C4-2B (cell line): ENCODE measurements at regions not wholly inside any gene's neighbourhood (a gene's known extent, or its start where the extent isn't known, plus 50 kb on each side); places are given as distances from the start of the nearest gene placed in this dataset.

Experiments
- ZFX ChIP-seq: fragments of 450-650 bp; IDR thresholded peaks from 2 replicates; pipeline ENCODE4 v1.6.1; 2017
- TF ChIP-seq, protein P1 (sequence below): fragments of 450-650 bp; conservative IDR thresholded peaks from 2 replicates; pipeline ENCODE4 v1.5.1; 2017; ENCODE audit warnings: mild to moderate bottlenecking

- TF ChIP-seq, protein P1, sequence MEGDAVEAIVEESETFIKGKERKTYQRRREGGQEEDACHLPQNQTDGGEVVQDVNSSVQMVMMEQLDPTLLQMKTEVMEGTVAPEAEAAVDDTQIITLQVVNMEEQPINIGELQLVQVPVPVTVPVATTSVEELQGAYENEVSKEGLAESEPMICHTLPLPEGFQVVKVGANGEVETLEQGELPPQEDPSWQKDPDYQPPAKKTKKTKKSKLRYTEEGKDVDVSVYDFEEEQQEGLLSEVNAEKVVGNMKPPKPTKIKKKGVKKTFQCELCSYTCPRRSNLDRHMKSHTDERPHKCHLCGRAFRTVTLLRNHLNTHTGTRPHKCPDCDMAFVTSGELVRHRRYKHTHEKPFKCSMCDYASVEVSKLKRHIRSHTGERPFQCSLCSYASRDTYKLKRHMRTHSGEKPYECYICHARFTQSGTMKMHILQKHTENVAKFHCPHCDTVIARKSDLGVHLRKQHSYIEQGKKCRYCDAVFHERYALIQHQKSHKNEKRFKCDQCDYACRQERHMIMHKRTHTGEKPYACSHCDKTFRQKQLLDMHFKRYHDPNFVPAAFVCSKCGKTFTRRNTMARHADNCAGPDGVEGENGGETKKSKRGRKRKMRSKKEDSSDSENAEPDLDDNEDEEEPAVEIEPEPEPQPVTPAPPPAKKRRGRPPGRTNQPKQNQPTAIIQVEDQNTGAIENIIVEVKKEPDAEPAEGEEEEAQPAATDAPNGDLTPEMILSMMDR = no peak
- TF ChIP-seq ZFX = no peak
These were observed 131.7 kb downstream of the FOXL1 start for GRCh38 chr16:86709902-86710601.
